PC-9 (cell line): ENCODE measurements at regions not wholly inside any gene's neighbourhood (a gene's known extent, or its start where the extent isn't known, plus 50 kb on each side); places are given as distances from the start of the nearest gene placed in this dataset.
"Not testable (repeated sequence)": the region's sequence is repeated elsewhere in the genome, so short reads cannot be mapped to it uniquely, and the experiment has no call there.

Experiments
- CTCF ChIP-seq: fragments of 200-600 bp; sonication (generic); conservative IDR thresholded peaks from 2 replicates; pipeline ENCODE4 v1.6.1; 2017; ENCODE audit warnings: mixed run types, antibody characterized with exemption, mild to moderate bottlenecking, moderate library complexity
- EZH2 ChIP-seq: fragments of 200-600 bp; sonication (generic); IDR thresholded peaks from 2 replicates; pipeline ENCODE4 v1.8.0; 2017; ENCODE audit warnings: antibody characterized with exemption, low read depth

GRCh38 chr13:18741696-18742095 lies 439.9 kb downstream of the TUBA3C start:
- TF ChIP-seq CTCF, EZH2: not testable (repeated sequence)
